Suprapubic skin (tissue), 4 donors: ENCODE measurements at regions not wholly inside any gene's neighbourhood (a gene's known extent, or its start where the extent isn't known, plus 50 kb on each side); places are given as distances from the start of the nearest gene placed in this dataset.

Source experiments
- DNase-seq, 2 donors: peaks; one replicate each; pipeline ENCODE4 v3.0.0-alpha.2; 2019; ENCODE audit warnings: low spot score in 2 of 2
- H3K27ac ChIP-seq: fragments of 200-600 bp; sonication (generic); one replicate; pipeline ENCODE4 v1.5.1; 2019
- H3K27me3 ChIP-seq: fragments of 200-600 bp; sonication (generic); one replicate; pipeline ENCODE4 v1.5.1; 2019
- H3K36me3 ChIP-seq: fragments of 200-600 bp; sonication (generic); one replicate; pipeline ENCODE4 v1.5.1; 2019
- H3K4me1 ChIP-seq: fragments of 200-600 bp; sonication (generic); one replicate; pipeline ENCODE4 v1.5.1; 2019
- H3K4me3 ChIP-seq: fragments of 200-600 bp; sonication (generic); one replicate; pipeline ENCODE4 v1.5.1; 2019; ENCODE audit warnings: mild to moderate bottlenecking
- H3K9me3 ChIP-seq: fragments of 200-600 bp; sonication (generic); one replicate; pipeline ENCODE4 v1.5.1; 2019
- CTCF ChIP-seq, 2 donors: fragments of 200-600 bp in 1 of 2; fragments of 450-650 bp in 1 of 2; sonication (generic) in 1 of 2; IDR thresholded peaks; one replicate each; pipeline ENCODE4 v1.5.1; 2016 to 2019; ENCODE audit warnings: antibody characterized with exemption in 2 of 2, mild to moderate bottlenecking in 1 of 2, moderate library complexity in 1 of 2
- EP300 ChIP-seq: sonication (generic); formaldehyde crosslinking; IDR thresholded peaks from one replicate; pipeline ENCODE4 v1.6.1; 2017; ENCODE audit warnings: antibody characterized with exemption
- POLR2A ChIP-seq, 2 donors: fragments of 450-650 bp; IDR thresholded peaks; one replicate each; pipeline ENCODE4 v1.6.1; 2017; ENCODE audit warnings: antibody characterized with exemption in 2 of 2, mild to moderate bottlenecking in 2 of 2, moderate library complexity in 2 of 2
- POLR2AphosphoS5 ChIP-seq, 3 donors: sonication (generic); formaldehyde crosslinking; IDR thresholded peaks; one replicate each; pipeline ENCODE4 v1.6.1; 2017; ENCODE audit warnings: antibody characterized with exemption in 3 of 3
- WGBS: methylation state at CpG from one replicate; pipeline ENCODE4 v1.1.5; 2018; 5-methylcytosine and 5-hydroxymethylcytosine counted together

GRCh38 chr19:31678421-31678820 lies 329.2 kb upstream of the TSHZ3 start:
- no peaks in the 10 kb centered on the region for H3K36me3 ChIP-seq
- no peak overlapping the region for H3K27ac ChIP-seq
- no peak for TF ChIP-seq POLR2AphosphoS5 (IDR thresholded peaks at IDR 0.05)
- no peak for TF ChIP-seq CTCF (IDR thresholded peaks at IDR 0.05)
- no peak for TF ChIP-seq EP300
- no peak for TF ChIP-seq POLR2A (IDR thresholded peaks at IDR 0.05)
- DNase-seq, result no peak
- WGBS, result 76% methylated on average over 3 of the region's 3 CpGs
- no peak overlapping the region for H3K4me3 ChIP-seq
- no peaks in the 10 kb centered on the region for H3K9me3 ChIP-seq
- no peaks in the 10 kb centered on the region for H3K27me3 ChIP-seq
- H3K4me1 ChIP-seq, result no peaks in the 10 kb centered on the region

- no peak overlapping the region for H3K27ac ChIP-seq
- H3K4me3 ChIP-seq, result no peak overlapping the region
- H3K36me3 ChIP-seq, result no peaks in the 10 kb centered on the region
- TF ChIP-seq CTCF (IDR thresholded peaks at IDR 0.05) (no peak), POLR2A (IDR thresholded peaks at IDR 0.05) (no peak), EP300 (no peak), POLR2AphosphoS5 (IDR thresholded peaks at IDR 0.05) (no peak)
- no peaks in the 10 kb centered on the region for H3K9me3 ChIP-seq
- 47% methylated on average over 4 of the region's 4 CpGs for WGBS
- no peaks in the 10 kb centered on the region for H3K4me1 ChIP-seq
- no peaks in the 10 kb centered on the region for H3K27me3 ChIP-seq
- no peak for DNase-seq
Measured at GRCh38 chr19:31681121-31681520, 331.9 kb upstream of the TSHZ3 start.

GRCh38 chr19:31693131-31693932 lies 344.1 kb upstream of the TSHZ3 start:
- Histone ChIP-seq H3K27me3 (no peaks in the 10 kb centered on the region), H3K36me3 (no peaks in the 10 kb centered on the region), H3K4me3 (no peak overlapping the region), H3K27ac (no peak overlapping the region), H3K9me3 (no peaks in the 10 kb centered on the region), H3K4me1 (no peaks in the 10 kb centered on the region)
- 75% methylated on average over 14 of the region's 14 CpGs for WGBS
- peak in 1 of 2 donors; percentile 52 for DNase-seq
- TF ChIP-seq POLR2A (IDR thresholded peaks at IDR 0.05) (no peak), CTCF (IDR thresholded peaks at IDR 0.05) (no peak), POLR2AphosphoS5 (IDR thresholded peaks at IDR 0.05) (no peak), EP300 (no peak)

GRCh38 chr19:31693933-31694269 lies 344.7 kb upstream of the TSHZ3 start:
- no peak overlapping the region for H3K4me3 ChIP-seq
- H3K4me1 ChIP-seq, result no peaks in the 10 kb centered on the region
- H3K36me3 ChIP-seq, result no peaks in the 10 kb centered on the region
- 70% methylated on average over 6 of the region's 6 CpGs for WGBS
- peak in 1 of 2 donors; percentile 54 for DNase-seq
- H3K27ac ChIP-seq, result no peak overlapping the region
- H3K9me3 ChIP-seq, result no peaks in the 10 kb centered on the region
- TF ChIP-seq POLR2AphosphoS5 (IDR thresholded peaks at IDR 0.05) (no peak), POLR2A (IDR thresholded peaks at IDR 0.05) (no peak), CTCF (IDR thresholded peaks at IDR 0.05) (no peak), EP300 (no peak)
- H3K27me3 ChIP-seq, result no peaks in the 10 kb centered on the region

- Histone ChIP-seq H3K4me1 (no peaks in the 10 kb centered on the region), H3K27ac (no peak overlapping the region), H3K27me3 (no peaks in the 10 kb centered on the region), H3K9me3 (no peaks in the 10 kb centered on the region), H3K4me3 (no peak overlapping the region), H3K36me3 (no peaks in the 10 kb centered on the region)
- DNase-seq, result no peak
- no peak for TF ChIP-seq CTCF (IDR thresholded peaks at IDR 0.05)
- 92% methylated on average over 3 of the region's 3 CpGs for WGBS
Measured at GRCh38 chr19:31694761-31695160, 345.5 kb upstream of the TSHZ3 start.
